KMS-11 (cell line): ENCODE measurements at regions not wholly inside any gene's neighbourhood (a gene's known extent, or its start where the extent isn't known, plus 50 kb on each side); places are given as distances from the start of the nearest gene placed in this dataset.
"Not testable (repeated sequence)": the region's sequence is repeated elsewhere in the genome, so short reads cannot be mapped to it uniquely, and the experiment has no call there.

ENCODE experiments used
- H2AFZ ChIP-seq: fragments of 200-600 bp; sonication (generic); 2 replicates; pipeline ENCODE4 v1.6.1; 2016; ENCODE audit warnings: antibody characterized with exemption, mixed run types, low read depth
- H3K27ac ChIP-seq: fragments of 200-600 bp; sonication (generic); 2 replicates; pipeline ENCODE4 v1.6.1; 2016; ENCODE audit warnings: mild to moderate bottlenecking, mixed run types
- H3K27me3 ChIP-seq: fragments of 200-600 bp; sonication (generic); 2 replicates; pipeline ENCODE4 v1.6.1; 2017; ENCODE audit warnings: mild to moderate bottlenecking, low read depth, mixed run types, moderate library complexity; ENCODE audit not compliant: insufficient read depth
- H3K36me3 ChIP-seq: fragments of 200-600 bp; sonication (generic); 2 replicates; pipeline ENCODE4 v1.6.1; 2017; ENCODE audit warnings: mild to moderate bottlenecking, mixed run types; ENCODE audit not compliant: insufficient read depth
- H3K4me1 ChIP-seq: fragments of 200-600 bp; sonication (generic); 2 replicates; pipeline ENCODE4 v1.6.1; 2016; ENCODE audit warnings: mild to moderate bottlenecking, low read depth, mixed run types; ENCODE audit not compliant: poor library complexity, severe bottlenecking
- H3K4me2 ChIP-seq: fragments of 200-600 bp; sonication (generic); 2 replicates; pipeline ENCODE4 v1.7.0; 2016; ENCODE audit warnings: mild to moderate bottlenecking, mixed run types
- H3K4me3 ChIP-seq: fragments of 200-600 bp; sonication (generic); IDR thresholded peaks from 2 replicates; pipeline ENCODE4 v1.6.1; 2017; ENCODE audit warnings: low read depth, low read length, mixed read lengths; ENCODE audit not compliant: insufficient read depth
- H3K79me2 ChIP-seq: fragments of 200-600 bp; sonication (generic); 2 replicates; pipeline ENCODE4 v1.6.1; 2016; ENCODE audit warnings: low read depth, mixed run types; ENCODE audit not compliant: insufficient read depth
- H3K9ac ChIP-seq: fragments of 200-600 bp; sonication (generic); 2 replicates; pipeline ENCODE4 v1.6.1; 2016; ENCODE audit warnings: mild to moderate bottlenecking, mixed run types
- H4K20me1 ChIP-seq: fragments of 200-600 bp; sonication (generic); 2 replicates; pipeline ENCODE4 v1.6.1; 2016; ENCODE audit warnings: mild to moderate bottlenecking, mixed run types; ENCODE audit not compliant: insufficient read depth
- TF ChIP-seq, protein P1 (sequence below): fragments of 200-600 bp; sonication (generic); conservative IDR thresholded peaks from 2 replicates; pipeline ENCODE4 v1.6.1; 2017; ENCODE audit warnings: low read depth, mild to moderate bottlenecking, antibody characterized with exemption, low read length, moderate library complexity, mixed read lengths

DNA sequence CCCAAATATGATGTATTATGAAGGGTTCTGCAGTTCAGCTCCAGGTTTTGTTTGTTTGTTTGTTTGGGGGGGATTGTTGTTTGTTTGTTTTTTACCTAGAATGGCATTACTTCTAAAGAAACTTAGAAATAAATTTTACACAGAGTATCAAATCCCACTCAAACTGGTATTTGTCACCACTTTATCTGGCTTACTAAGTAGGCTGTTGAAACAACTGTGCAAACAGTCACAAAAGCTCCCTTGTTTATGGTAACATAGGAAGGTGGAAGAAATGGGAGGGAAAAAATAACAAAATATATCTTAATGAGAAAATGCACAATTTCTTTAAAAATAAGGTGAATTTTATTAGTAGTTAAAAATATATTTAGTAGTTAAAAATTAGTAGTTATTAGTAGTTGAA is 108.3 kb upstream of the ANO5 start:
- Histone ChIP-seq H3K36me3 (no peaks in the 10 kb centered on the region), H3K9ac (no peak overlapping the region), H3K4me1 (no peaks in the 10 kb centered on the region), H4K20me1 (no peaks in the 10 kb centered on the region), H3K4me2 (no peak overlapping the region), H3K27ac (no peak overlapping the region), H3K4me3 (no peak overlapping the region), H3K27me3 (no peaks in the 10 kb centered on the region), H2AFZ (no peak overlapping the region), H3K79me2 (no peaks in the 10 kb centered on the region)
- TF ChIP-seq, protein P1, sequence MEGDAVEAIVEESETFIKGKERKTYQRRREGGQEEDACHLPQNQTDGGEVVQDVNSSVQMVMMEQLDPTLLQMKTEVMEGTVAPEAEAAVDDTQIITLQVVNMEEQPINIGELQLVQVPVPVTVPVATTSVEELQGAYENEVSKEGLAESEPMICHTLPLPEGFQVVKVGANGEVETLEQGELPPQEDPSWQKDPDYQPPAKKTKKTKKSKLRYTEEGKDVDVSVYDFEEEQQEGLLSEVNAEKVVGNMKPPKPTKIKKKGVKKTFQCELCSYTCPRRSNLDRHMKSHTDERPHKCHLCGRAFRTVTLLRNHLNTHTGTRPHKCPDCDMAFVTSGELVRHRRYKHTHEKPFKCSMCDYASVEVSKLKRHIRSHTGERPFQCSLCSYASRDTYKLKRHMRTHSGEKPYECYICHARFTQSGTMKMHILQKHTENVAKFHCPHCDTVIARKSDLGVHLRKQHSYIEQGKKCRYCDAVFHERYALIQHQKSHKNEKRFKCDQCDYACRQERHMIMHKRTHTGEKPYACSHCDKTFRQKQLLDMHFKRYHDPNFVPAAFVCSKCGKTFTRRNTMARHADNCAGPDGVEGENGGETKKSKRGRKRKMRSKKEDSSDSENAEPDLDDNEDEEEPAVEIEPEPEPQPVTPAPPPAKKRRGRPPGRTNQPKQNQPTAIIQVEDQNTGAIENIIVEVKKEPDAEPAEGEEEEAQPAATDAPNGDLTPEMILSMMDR, result no peak

DNA sequence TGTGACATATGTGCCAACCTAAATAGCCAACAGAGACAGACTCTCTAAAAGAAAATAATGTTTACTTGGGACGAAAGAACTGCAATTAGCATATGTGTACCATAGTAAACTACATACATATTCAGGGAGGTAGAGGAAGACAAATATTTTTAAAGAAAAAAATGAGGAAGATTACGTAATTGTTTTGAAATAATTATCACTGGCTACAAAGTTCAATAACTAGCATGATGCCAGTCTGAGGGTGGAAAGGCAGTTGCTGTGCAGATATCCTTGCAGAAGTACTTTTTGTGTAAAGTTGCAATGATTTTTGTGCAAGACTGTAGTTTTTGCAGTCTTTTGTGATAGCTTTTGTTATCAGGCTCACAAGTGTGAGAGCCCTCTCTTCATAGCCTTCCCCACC is 103.3 kb upstream of the ANO5 start:
- Histone ChIP-seq H3K4me1 (no peaks in the 10 kb centered on the region), H4K20me1 (no peaks in the 10 kb centered on the region), H3K79me2 (no peaks in the 10 kb centered on the region), H3K9ac (no peak overlapping the region), H2AFZ (no peak overlapping the region), H3K4me2 (no peak overlapping the region), H3K27me3 (no peaks in the 10 kb centered on the region), H3K4me3 (no peak overlapping the region), H3K27ac (no peak overlapping the region), H3K36me3 (no peaks in the 10 kb centered on the region)
- TF ChIP-seq, protein P1, result no peak

GRCh38 chr11:22106566-22106965 is 86.3 kb upstream of the ANO5 start:
- H3K9ac ChIP-seq, result no peak overlapping the region
- no peaks in the 10 kb centered on the region for H3K79me2 ChIP-seq
- TF ChIP-seq, protein P1, result no peak
- no peaks in the 10 kb centered on the region for H3K27me3 ChIP-seq
- H2AFZ ChIP-seq, result no peak overlapping the region
- no peaks in the 10 kb centered on the region for H3K36me3 ChIP-seq
- H3K4me3 ChIP-seq, result no peak overlapping the region
- H4K20me1 ChIP-seq, result no peaks in the 10 kb centered on the region
- H3K4me2 ChIP-seq, result no peak overlapping the region
- H3K4me1 ChIP-seq, result no peaks in the 10 kb centered on the region
- no peak overlapping the region for H3K27ac ChIP-seq

- no peaks in the 10 kb centered on the region for H3K4me1 ChIP-seq
- no peaks in the 10 kb centered on the region for H3K79me2 ChIP-seq
- no peak overlapping the region for H3K9ac ChIP-seq
- no peaks in the 10 kb centered on the region for H4K20me1 ChIP-seq
- no peak overlapping the region for H3K4me3 ChIP-seq
- H2AFZ ChIP-seq, result no peak overlapping the region
- H3K27me3 ChIP-seq, result no peaks in the 10 kb centered on the region
- no peak overlapping the region for H3K27ac ChIP-seq
- H3K4me2 ChIP-seq, result no peak overlapping the region
- H3K36me3 ChIP-seq, result no peaks in the 10 kb centered on the region
- TF ChIP-seq, protein P1, result no peak
Measured at GRCh38 chr11:22115470-22116029, 77.3 kb upstream of the ANO5 start.

- not testable (repeated sequence) for H4K20me1 ChIP-seq, H3K27ac ChIP-seq, H3K9ac ChIP-seq, H3K36me3 ChIP-seq, H3K27me3 ChIP-seq, H3K4me3 ChIP-seq, H3K4me1 ChIP-seq, H2AFZ ChIP-seq, H3K4me2 ChIP-seq, H3K79me2 ChIP-seq
Measured at GRCh38 chr11:22127981-22128380, 64.9 kb upstream of the ANO5 start.
